ENCODE measurements at regions not wholly inside any gene's neighbourhood (a gene's known extent, or its start where the extent isn't known, plus 50 kb on each side); places are given as distances from the start of the nearest gene placed in this dataset.

DNA sequence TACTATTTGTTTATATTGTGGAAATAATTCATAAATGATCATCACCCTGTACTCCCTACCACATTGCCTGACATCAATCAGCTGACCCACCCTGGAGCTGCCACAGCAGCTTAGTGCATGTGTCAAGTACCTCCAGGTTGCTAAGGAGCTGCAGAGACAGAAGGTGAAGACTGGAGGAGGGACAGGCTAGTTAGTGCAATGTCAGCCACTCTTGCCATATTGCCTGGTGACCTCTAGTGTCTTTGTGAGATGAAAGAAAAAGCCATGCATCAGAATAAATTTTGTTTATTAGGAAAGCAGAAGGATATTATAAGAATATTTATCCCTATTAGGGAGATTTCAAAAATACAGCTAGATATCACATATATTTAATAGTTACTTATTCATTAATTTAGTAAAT, 243.9 kb upstream of the FAT4 start:
- no peak overlapping the region for H3K27ac ChIP-seq
- TF ChIP-seq, protein P1, sequence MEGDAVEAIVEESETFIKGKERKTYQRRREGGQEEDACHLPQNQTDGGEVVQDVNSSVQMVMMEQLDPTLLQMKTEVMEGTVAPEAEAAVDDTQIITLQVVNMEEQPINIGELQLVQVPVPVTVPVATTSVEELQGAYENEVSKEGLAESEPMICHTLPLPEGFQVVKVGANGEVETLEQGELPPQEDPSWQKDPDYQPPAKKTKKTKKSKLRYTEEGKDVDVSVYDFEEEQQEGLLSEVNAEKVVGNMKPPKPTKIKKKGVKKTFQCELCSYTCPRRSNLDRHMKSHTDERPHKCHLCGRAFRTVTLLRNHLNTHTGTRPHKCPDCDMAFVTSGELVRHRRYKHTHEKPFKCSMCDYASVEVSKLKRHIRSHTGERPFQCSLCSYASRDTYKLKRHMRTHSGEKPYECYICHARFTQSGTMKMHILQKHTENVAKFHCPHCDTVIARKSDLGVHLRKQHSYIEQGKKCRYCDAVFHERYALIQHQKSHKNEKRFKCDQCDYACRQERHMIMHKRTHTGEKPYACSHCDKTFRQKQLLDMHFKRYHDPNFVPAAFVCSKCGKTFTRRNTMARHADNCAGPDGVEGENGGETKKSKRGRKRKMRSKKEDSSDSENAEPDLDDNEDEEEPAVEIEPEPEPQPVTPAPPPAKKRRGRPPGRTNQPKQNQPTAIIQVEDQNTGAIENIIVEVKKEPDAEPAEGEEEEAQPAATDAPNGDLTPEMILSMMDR (IDR thresholded peaks at IDR 0.05), result no peak
- no peak for TF ChIP-seq ZFX (IDR thresholded peaks at IDR 0.05; ENCODE audit: borderline replicate concordance)

DNA sequence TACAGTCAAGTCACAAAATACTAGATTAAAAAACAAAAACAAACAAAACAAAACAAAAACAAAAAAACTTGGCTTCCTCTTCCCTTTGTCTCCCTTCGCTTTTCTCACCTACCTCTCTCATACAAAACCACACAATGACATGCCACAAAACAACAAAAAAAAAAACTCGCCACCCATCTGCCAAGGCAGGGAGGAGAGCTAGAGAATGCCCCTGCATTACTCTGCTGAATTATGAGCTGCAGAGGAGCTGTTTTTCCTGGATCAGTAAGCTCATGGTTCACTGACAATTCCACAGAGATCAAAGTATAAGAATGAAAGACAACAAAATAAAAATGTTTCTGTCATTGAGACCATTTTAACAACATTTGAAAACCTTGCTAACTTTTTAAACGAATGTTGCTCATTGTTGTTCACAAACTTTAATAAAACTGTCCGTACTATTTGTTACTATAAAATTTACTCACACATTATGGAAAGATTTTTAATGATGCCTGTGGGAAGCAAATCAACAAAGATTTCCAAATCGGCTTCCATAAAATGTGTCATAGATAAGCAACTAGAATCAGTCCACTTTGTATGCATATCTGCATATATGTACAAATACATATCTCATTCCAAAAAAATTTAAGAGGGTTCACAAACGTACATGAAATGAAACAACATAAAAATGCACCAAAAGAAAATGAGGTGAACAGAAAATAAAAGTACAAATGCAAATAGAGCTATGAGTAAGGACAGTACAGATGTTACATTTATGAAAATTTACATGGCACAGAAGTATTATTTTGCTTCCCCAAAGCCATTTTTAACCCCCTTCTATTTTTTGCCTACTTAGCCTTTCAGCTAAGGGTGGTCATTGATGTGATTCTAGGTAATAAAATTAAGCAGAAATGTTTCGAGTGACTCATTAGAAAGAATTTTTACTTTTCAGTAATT, 252.4 kb upstream of the FAT4 start:
- TF ChIP-seq ZFX (IDR thresholded peaks at IDR 0.05; ENCODE audit: borderline replicate concordance), result no peak
- TF ChIP-seq, protein P1 (IDR thresholded peaks at IDR 0.05), result no peak
- no peak overlapping the region for H3K27ac ChIP-seq

DNA sequence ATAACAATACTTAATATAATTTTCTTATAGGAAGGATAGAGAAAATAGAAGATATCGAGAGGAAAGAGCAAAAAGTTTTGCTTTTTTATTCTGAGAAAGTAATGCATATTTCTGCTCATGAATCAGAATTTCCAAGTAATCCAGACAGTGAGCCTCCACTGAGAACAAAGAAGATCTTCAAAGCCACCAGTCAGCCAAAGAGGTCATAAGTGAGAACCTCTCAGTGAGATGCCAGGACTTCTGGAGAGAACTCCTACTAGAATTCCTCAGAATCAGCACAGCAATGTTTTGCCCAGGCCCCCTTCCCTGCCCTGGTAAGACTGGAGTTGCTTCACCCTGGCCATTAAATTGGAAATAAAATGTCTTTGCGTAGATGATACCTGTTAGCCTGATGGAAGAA, 254.4 kb upstream of the FAT4 start:
- TF ChIP-seq, protein P1 (IDR thresholded peaks at IDR 0.05), result no peak
- no peak for TF ChIP-seq ZFX (IDR thresholded peaks at IDR 0.05; ENCODE audit: borderline replicate concordance)
- no peak overlapping the region for H3K27ac ChIP-seq

DNA sequence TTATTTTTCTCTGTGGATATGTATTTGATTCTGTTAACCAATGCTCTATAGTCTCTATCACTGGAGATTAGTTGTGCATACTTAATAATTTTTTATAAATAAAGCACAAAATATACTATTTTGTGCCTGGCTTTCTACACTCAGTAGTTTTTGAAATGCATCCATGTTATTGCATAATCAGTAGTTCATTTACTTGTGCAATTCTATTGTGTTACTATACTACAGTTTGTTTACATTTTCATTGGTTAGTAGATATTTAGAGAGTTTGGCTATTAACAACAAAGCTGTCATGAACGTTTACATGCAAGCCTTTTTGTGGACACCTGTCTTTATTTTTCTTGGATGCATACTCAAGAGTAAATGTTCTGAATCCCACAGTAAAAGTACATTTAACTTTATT, 265.0 kb upstream of the FAT4 start:
- no peak overlapping the region for H3K27ac ChIP-seq
- TF ChIP-seq, protein P1 (IDR thresholded peaks at IDR 0.05), result no peak
- TF ChIP-seq ZFX (IDR thresholded peaks at IDR 0.05; ENCODE audit: borderline replicate concordance), result no peak

DNA sequence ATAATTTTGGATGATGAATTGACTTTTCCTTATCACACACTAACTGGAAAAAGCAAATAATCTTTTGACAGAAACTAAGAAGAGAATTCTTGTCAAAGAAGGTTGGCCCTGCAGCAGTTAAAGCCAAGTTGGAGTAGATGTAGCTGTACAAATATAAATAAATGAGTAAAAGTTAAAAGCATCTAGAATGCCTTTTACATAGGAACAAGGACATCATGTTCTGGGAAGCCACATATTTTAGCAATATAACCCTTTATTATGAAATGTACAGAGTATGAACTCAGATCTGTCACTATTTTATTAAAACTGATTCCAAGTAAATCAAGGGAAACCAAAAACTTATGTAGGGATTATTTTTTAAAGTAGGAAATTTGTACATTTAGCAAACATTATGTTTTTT, 269.4 kb upstream of the FAT4 start:
- H3K27ac ChIP-seq, result no peak overlapping the region
- TF ChIP-seq ZFX (IDR thresholded peaks at IDR 0.05; ENCODE audit: borderline replicate concordance), result no peak

DNA sequence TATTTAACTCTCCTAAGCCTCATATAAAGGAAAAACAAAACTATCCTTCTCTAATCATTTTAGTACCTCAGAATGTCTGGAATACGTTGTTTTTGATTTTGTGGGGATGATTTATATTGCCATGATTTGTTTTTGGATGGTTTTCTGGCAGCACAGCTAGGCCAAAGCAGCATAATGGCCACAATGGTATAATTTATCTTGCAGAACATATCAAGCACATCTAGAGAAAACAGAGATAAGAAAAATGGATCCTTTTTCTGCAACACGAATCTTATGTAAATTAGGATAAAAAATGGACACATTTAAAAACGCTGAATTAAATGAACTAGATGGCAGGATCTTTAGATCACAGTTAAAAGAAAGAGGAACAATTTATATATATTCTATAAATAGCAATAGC, 269.9 kb upstream of the FAT4 start:
- H3K27ac ChIP-seq, result no peak overlapping the region
- no peak for TF ChIP-seq ZFX (IDR thresholded peaks at IDR 0.05; ENCODE audit: borderline replicate concordance)
- TF ChIP-seq, protein P1 (IDR thresholded peaks at IDR 0.05), result no peak

DNA sequence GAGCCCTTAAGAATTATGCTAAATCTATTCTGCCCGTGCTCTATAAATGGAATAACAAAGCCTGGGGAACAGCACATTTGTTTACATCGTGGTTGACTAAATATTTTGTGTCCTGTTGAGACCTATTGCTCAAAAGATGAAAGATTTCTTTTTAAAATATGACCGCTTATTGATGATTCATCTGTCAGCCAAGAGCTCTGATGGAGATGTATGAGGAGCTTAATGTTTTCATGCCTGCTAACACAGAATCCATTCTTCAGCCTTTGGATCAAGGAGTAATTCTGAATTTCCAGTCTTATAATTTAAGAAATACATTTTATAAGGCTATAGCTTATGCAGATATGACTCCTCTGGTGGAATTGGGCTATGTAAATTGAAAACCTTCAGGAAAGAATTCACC, 271.3 kb upstream of the FAT4 start:
- no peak overlapping the region for H3K27ac ChIP-seq
- TF ChIP-seq ZFX (IDR thresholded peaks at IDR 0.05; ENCODE audit: borderline replicate concordance), result no peak
- TF ChIP-seq, protein P1 (IDR thresholded peaks at IDR 0.05), result no peak
